HG02885 (cell line): ENCODE measurements at regions not wholly inside any gene's neighbourhood (a gene's known extent, or its start where the extent isn't known, plus 50 kb on each side); places are given as distances from the start of the nearest gene placed in this dataset.
"Not testable (repeated sequence)": the region's sequence is repeated elsewhere in the genome, so short reads cannot be mapped to it uniquely, and the experiment has no call there.

Experiments used
- ATAC-seq: cut with Tn5 transposase; IDR thresholded peaks from one replicate; pipeline ENCODE4 v1.9.1; 2021; ENCODE audit warnings: mild to moderate bottlenecking; ENCODE audit not compliant: unreplicated experiment, poor library complexity

- ATAC-seq, result no peak
These were observed 128.9 kb upstream of the WSCD1 start for GRCh38 chr17:5941258-5941657.

GRCh38 chr17:5942687-5943086 lies 127.5 kb upstream of the WSCD1 start:
- ATAC-seq, result no peak

- no peak for ATAC-seq
These were observed 126.9 kb upstream of the WSCD1 start for GRCh38 chr17:5943232-5943631.

GRCh38 chr17:5943982-5944381 lies 126.2 kb upstream of the WSCD1 start:
- ATAC-seq, result no peak

- no peak for ATAC-seq
These were observed 122.4 kb upstream of the WSCD1 start for GRCh38 chr17:5947701-5948180.

- no peak for ATAC-seq
These were observed 121.4 kb upstream of the WSCD1 start for GRCh38 chr17:5948811-5949210.

- no peak for ATAC-seq
These were observed 119.3 kb upstream of the WSCD1 start for GRCh38 chr17:5950878-5951277.

- no peak for ATAC-seq
These were observed 118.3 kb upstream of the WSCD1 start for GRCh38 chr17:5951912-5952311.

DNA sequence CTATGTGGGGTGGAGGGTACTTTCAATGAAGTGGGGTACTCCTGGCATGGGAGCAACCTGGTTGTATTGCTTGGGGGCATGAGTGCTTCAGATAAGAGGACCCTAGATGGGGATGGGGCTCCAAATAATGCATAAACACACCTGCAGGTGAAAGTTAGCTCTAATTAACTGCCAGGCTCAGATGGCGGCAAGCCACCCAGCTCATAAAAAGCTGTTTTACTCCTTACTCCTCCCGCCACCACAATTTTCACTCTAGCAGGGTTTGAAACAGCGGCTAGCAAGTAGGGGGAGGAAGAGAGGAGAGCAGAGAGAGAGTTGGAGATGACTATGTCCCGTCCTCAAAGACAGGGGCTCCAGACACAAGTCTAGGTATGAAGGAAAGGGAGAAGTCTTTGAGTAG lies 117.7 kb upstream of the WSCD1 start:
- no peak for ATAC-seq

DNA sequence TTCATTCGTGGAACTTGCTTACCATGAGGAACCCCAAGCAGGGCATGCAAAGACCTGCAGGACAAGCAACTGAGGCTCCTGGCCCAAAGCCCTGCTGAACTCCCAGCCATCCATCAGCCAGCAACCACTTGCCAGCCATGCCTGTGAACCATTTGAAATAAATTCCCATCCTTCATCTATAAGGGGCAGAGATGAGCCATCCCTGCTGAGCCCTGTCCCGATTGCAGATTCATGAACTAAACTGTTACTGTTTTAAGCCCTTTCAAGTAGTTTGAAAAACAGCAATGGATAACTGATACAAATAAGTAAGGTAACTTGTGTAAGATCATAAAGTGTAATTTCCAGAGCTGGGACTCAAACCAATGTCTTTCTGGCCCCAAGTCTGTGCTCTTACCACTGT lies 114.4 kb upstream of the WSCD1 start:
- no peak for ATAC-seq

- ATAC-seq, result no peak
These were observed 111.3 kb upstream of the WSCD1 start for GRCh38 chr17:5958850-5959249.

DNA sequence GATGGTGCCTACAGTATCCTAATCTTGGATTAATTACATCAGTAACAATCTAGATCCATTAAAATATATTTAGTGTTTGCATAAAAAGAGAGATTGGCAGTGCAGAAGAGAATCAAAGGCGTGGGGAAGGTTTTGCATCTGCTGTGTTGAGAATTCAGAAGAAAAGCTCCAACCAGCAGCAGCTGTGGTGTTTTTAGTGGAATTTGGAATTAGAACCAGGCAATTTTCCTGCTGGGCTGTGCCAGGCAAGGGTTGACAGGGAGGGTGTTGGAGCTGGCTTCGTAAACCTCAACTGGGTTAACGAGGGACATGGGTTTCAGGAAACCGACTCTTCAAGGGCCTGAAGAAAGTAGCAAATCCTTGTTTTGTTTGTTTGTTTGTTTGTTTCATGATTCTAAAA lies 107.8 kb upstream of the WSCD1 start:
- no peak for ATAC-seq

GRCh38 chr17:5971969-5972368 lies 98.2 kb upstream of the WSCD1 start:
- ATAC-seq, result no peak

GRCh38 chr17:5973410-5973809 lies 96.8 kb upstream of the WSCD1 start:
- no peak for ATAC-seq

- no peak for ATAC-seq
These were observed 94.5 kb upstream of the WSCD1 start for GRCh38 chr17:5975661-5976060.

DNA sequence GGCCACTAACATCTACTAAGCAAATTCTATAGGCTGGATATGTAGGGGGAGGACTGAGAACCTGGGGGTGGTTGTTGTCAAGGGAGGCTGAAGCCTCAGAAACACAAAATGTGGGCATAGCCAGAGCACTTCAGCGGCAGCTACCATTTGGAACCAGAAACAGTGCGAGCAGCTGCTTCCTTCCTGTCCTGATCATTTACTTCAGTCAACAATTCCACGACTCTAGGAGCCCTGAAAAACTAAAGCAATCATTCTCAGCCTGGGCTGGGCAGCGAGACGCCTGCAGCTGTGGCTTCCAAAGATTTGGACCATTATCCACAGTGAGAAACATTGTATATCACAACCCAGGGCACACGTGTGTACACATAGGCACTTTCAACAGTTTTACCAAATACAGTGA lies 93.9 kb upstream of the WSCD1 start:
- ATAC-seq, result no peak

DNA sequence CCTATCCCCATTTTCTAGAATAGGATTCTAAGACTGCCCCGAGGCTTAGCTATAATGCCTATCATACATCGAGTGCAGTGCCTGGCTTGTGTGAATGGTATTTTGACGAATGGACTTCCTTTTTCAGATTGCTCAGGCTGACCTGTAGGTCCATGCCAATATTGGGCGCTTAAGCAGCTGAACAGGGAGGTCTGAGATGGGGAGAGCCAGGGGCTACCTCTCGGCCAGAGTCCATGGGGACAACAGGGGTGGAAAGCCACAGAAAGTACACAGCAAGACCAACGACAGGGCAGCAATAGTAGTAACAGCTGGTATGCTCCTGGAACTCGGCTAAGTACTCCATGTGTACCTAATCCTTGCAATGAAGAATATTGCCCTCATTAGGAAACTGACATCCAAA lies 91.7 kb upstream of the WSCD1 start:
- ATAC-seq, result no peak

DNA sequence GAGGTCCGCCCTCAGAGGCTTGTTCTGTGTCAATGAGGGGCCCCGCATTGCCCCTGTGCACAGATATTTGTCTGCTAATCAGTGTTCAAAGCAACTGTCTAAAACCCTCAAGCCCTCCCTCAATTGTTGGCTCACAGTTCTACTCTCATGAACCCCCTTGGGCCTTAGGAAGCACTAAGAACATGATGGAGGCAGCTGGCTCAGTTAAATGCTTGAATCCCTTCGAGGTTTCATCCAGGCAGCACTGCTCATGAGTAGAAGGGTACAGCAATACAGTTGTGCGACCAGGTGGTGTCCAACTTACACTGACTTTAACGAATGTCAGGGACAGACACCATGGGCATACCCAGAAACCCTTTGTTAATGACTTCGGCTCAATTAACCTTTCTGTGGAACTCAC lies 89.2 kb upstream of the WSCD1 start:
- ATAC-seq, result no peak

DNA sequence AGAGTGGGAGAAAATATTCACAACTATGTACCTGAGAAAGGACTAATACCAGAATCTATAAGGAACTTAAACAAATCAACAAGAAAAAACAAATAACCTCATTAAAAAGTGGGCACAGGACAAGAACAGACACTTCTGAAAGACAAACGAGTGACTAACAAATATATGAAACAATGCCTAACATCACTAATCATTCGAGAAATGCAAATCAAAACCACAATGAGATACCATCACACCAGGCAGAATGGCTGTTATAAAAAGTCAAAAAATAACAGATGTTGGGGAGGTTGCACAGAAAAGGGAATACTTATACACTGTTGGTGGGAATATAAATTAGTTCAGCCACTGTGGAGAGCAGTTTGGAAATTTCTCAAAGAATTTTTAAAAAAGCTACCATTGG lies 83.5 kb upstream of the WSCD1 start:
- ATAC-seq, result no peak

GRCh38 chr17:6000426-6000825 lies 69.8 kb upstream of the WSCD1 start:
- ATAC-seq, result no peak

- not testable (repeated sequence) for ATAC-seq
These were observed 67.0 kb upstream of the WSCD1 start for GRCh38 chr17:6003221-6003620.

DNA sequence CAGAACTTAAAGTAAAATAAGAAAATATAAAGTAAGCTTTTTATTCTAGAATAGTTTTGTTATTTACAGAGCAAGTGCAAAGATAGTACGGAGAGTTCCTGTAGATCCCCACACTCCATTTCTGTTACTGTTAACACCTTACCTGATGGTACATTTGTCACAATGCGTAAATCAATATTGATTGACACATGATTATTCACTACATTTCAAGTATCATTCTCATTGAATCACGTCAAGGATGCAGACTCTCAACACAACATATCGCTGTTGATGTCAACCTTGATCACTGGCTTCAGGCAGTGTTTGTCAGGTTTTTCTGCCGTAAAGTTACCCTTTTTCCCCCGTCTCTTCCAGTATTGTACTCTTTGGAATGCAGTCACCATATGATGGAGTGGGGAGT lies 64.2 kb upstream of the WSCD1 start:
- no peak for ATAC-seq

DNA sequence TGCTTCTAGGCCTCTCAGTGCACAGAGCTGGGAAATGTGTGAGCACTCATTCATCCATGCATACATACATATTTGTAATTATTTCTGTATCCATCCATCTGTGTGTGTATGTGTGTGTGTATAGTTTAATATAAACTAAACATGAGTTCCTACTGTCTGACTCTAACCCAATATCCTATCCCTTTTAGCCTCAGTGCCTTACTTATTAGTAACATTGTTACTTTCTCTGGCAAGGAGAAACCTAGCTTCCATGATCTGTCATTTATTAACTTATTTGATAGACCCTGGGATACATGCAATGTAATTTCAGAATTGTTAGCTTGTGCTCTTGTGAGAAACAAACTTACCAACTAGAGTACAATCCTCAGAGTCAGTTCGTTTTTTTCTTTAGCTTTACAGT lies 59.0 kb upstream of the WSCD1 start:
- no peak for ATAC-seq
